UCSD-AML1 (cell line): ENCODE measurements at regions not wholly inside any gene's neighbourhood (a gene's known extent, or its start where the extent isn't known, plus 50 kb on each side); places are given as distances from the start of the nearest gene placed in this dataset.
"Not testable (repeated sequence)": the region's sequence is repeated elsewhere in the genome, so short reads cannot be mapped to it uniquely, and the experiment has no call there.

Experiments
- DNase-seq: peaks from one replicate; lab custom pipeline; 2025; ENCODE audit not compliant: unreplicated experiment; lab: John Stamatoyannopoulos, UW

DNA sequence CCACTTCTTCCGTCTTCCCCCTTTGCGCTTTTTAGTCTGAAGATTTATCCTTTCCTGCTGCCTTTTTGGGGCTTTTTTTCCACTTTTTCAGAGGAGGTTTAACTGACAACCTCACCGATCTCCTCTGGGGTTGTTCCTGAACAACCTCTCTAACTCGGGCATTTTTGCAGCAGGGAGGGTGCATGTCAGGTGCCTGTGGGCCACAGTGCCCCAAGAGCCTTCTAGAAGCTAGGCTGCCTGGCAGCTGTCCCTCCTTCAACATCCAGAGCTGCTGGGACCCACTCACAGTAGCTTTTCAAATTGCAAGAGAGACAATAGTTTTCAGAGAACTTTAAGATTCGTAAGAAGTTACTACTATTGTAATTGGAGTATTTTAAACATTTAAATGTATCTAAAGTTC lies 1112.4 kb upstream of the CNTN5 start:
- no peak for DNase-seq

DNA sequence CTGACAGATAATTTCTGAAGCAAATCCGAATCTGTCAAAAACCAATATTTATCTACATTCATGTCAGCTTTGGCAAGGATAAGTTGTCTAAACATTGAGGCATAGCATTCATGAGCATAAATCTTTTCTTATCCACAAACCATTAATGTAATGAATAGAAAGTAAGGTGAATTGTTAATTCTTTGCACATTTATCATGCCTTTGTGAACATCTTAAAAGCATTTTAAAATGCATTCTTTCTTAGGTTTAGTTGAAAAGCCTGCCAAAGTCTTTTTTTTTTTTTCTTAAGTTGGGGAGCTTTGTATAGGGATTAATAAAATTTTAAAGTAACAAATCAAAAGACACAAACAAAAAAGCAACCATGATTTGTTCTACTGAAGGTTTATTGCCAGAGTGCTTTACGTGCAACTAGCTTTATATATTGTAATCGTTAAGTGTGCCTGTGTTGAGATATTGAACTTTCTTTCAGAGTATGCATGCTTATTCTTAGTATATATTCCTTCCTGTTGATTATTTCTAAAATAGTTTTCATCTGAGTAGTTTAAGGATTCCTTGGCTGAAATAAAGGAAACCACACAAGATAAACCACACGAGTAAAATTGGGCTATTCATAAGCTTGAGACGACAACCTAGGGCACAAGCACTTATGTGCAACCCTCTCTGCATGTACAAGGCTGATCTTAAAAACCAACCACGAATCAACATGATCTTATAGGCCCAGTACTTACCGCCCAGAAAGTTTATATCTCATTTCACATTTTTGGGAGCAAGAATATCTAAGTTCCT lies 1110.9 kb upstream of the CNTN5 start:
- DNase-seq: no peak

DNA sequence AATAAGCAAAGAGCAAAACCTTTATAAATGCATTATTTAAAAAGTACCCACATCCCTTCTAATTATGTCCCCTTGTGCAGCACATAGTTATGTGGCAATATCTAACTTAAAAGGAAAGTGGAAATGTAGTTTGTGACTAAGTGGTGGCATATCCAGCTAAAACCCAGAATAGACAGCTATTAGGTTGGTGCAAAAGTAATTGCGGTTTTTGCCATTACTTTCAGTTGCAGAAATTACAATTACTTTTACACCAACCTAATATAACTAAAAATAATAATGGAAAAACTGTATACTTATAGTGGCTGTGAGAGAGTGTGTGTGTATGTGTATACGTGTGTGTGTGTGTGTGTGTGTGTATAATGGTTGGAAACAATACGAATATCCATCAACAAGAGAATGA lies 1108.1 kb upstream of the CNTN5 start:
- DNase-seq: no peak

DNA sequence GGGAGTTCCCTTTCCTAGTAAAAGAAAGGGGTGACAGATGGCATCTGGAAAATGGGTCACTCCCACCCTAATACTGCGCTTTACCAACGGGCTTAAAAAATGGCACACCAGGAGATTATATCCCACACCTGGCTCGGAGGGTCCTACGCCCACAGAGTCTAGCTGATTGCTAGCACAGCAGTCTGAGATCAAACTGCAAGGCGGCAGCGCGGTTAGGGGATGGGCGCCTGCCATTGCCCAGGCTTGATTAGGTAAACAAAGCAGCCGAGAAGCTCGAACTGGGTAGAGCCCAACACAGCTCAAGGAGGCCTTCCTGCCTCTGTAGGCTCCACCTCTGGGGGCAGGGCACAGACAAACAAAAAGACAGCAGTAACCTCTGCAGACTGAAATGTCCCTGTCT lies 1097.8 kb upstream of the CNTN5 start:
- not testable (repeated sequence) for DNase-seq

DNA sequence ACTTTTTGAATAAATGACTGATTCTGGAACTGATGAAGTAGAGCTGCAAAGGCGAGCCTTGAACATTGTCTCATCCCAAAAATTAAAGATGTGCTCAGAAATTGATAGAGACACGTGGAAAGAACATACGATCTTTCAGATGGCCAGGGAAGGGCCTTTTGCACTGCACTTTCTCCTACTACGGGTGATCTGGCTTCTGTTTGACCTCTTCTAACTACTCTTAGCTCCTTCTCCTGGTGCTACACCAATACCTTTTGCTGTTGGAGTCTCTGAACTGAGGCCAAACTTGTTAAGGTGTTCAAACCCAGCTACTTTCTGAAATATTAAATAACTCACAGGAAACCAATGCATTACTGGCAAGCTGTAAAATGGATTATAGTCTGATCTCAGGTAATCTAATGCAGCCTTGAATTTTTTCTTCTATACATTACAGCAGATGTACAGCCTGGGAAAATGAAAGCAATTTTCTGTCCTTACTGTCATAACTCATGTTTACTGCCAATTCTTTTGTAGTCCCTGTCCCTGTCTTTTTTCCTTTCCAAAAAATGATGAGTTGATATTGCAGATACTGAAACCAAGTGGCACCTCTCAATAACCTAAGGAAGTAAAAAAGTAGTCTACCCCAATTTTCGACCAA lies 1086.1 kb upstream of the CNTN5 start:
- no peak for DNase-seq

DNA sequence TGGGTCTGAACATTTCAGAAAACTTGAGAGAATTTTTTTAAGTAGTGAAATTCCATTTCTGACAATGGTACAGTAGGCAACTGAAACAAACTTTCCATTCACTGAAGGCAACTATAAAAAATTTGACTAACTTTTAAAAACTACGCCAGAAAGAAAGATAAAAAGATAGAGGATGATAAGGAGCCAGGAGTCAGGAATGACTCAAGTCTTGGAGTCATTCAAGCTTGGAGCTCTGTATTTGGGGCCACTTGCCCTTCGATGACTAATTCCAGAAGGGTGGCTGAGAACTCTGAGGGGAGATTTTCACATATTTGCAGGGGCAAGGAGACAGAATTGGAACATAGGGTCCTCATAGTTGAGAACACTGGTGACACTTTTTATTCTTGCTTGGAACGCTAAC lies 1083.2 kb upstream of the CNTN5 start:
- no peak for DNase-seq

DNA sequence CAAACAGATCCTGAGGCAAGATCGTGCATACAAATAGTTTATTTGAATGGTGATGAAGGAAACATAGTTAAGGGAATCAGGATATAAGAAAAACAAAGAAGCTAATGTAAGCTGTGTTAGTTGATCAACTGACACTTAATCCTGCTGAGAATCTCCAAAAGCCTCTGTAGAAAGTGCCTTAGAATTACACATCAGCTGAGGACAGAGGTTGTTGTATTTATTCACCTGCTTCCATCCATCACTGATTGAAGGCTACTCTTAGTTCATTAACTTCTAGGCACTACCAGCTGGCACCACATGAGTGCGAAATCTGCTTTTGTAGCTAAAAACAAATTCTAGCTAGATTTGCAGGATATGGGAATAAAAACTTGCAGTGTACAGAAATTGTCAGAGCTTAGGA lies 1082.0 kb upstream of the CNTN5 start:
- no peak for DNase-seq

DNA sequence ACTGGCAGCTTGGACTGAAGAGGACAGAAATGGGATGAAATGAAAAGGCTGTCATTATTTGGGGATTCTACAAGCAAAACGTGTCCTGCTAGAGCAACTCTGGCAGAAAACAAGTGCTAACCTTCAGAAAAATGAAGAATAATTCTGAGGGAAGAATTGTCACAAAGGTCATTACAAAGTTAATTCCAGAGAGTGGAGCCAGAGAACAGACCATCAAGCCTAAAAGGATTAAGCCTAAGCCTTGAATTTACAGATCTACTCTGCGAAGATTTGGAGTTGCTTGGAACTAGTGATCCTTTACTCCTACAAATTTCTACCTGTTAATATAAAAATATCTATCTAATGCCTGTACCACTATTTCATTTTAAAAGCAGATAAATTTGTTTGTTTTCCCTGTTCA lies 1077.3 kb upstream of the CNTN5 start:
- DNase-seq: no peak

DNA sequence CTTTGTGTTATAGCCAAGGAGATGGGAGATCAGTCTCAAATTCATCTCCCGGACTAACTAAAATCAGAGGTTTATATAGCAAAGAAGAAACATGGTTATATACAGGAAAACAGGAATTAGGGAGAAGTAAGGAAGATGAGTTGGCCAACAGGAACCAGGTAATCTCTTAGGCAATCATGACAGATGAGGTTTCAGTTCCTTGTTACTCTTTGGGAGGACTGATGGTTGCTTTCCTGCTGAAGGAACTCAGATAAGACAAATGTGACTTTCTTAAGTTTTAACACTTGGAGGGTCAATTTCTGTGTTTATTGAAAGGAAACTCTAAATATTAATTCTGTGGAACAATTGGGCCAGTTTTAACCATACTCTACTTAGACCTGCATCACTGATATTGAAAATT lies 1072.0 kb upstream of the CNTN5 start:
- DNase-seq: no peak

DNA sequence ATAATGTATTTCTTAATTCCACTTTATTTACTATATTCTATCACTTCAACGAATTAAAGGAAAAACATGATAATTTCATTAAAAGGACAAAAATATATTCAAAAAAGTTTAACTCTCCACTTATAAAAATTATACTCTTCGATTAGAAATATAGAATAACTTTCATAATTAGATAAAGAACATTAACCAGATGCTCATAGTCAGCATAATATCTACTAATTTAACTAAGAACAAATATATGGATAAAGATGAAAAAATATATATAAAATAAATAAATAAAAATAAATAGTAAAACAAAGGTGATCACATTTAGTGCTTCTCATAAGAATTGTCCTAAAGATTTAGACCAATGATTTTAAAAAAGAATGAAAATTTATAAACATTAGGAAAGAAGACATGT lies 1065.2 kb upstream of the CNTN5 start:
- no peak for DNase-seq

DNA sequence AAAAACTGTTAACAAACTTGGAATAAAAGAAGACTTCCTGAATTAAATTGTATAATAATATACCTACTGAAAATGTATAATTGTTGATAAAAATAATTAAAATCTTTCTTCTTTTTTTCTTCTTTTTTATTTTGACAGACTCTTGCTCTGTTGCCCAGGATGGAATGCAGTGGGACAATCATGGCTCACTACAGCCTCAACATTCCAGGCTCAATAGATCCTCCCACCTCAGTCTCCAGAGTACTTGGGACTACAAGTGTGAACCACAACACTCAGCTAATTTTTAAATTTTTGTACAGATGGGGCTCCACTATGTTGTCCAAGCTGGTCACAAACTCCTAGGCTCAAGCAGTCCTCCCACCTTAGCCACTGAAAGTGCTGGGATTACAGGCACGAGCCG lies 1063.8 kb upstream of the CNTN5 start:
- no peak for DNase-seq

DNA sequence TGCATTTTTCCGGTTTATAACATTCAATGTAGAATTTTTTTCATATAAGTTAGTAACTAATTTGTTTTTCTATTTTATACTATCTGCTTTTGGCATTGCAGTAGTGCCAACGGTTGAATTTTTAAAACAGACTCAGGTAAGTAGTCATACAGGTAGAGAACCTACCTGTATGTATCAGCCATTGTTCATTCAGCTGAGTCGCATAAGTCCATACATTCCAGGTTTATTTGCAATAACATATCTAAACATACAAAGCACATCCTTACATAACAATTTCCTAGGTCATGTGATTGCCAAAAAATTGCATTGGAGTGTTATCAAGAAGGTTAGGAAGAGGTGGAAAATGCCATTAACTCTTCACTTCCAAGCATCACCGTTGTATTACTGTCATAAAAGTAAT lies 1059.3 kb upstream of the CNTN5 start:
- DNase-seq: no peak

DNA sequence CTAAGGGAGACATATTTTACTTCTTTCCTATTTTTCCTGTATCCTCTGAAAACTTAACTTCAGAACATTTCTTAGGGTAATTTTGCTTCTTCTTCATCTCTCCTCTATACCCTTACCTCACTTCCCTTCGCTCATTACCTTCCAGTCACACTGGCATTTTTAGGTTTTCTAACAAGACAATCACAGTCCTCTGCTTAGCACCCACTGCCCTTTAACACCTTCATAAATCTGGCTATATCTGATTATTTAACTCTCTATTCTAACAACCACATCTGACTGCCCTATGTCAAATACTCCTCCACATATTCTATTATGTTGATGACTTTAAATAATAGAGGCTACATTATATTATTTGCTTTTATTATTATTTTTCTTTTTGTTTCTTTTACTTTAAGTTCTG lies 1058.0 kb upstream of the CNTN5 start:
- DNase-seq: no peak

DNA sequence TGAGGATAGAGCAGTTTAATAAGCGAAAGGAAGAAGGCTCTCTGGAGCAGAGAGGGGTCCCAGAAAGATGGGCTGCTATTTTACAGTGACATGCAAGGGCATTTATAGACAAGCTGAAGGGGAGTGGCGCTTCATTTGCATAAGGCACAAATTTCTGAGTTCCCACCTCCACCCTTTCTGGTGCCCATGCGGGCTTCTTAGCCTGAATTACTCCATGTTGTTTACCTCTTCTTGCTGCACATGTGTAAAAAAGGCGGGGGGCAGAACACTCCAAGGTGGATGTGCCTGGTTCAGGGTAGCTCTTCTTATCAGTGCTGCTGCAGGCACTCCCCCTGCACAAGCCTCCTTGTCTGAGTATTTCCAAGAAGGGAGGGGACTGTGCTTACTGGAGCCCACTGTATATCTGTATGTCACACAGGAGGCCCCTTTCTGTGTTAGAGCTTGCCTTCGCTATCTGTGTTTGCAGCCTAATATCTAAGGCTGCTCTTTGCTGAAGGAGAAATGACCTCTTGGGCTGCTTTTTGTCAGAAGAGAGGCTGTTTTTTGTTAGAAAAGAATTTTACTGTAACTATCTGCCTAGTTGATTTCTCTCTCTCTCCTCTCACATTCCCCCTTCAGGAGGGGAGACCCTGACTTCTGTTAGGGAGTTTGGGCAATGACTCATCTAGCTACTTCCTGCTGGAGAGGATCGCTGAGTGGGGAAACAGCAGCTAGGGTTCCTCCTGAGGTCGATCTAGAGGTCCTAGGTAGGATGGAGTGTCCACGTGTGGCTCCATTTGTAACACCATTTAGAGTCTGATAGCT lies 1057.0 kb upstream of the CNTN5 start:
- no peak for DNase-seq

DNA sequence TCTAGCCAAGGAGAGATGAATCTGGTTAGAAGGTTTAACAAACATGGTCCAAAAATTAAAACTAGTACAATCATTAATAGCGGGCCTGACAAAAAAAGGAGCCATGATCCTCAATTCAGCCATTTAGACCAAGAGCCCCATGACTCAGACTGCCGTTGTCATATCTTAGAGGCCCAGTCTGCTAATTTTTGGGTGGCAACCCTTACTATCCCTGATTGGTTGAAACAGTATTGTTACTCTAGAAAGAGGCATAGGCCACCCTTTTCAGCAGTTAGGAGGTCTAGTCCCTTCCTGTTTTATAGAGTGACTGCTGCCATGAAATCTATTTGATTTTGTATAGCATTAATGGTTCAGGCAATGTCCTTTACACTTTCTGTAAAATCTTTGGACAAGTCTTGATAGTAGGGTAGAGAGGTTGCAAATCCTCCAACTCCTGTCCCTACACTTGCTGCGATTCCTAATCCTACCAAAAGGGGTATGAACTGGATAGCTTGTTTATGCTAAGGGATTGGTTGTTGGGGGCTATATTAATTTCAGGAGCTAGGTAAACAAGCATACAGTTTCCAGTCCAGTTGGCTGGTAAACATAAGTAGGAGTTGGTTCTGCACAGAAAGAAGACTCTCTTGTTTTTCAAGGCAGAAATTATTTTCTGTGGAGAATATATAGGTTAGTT lies 1056.3 kb upstream of the CNTN5 start:
- DNase-seq: no peak

DNA sequence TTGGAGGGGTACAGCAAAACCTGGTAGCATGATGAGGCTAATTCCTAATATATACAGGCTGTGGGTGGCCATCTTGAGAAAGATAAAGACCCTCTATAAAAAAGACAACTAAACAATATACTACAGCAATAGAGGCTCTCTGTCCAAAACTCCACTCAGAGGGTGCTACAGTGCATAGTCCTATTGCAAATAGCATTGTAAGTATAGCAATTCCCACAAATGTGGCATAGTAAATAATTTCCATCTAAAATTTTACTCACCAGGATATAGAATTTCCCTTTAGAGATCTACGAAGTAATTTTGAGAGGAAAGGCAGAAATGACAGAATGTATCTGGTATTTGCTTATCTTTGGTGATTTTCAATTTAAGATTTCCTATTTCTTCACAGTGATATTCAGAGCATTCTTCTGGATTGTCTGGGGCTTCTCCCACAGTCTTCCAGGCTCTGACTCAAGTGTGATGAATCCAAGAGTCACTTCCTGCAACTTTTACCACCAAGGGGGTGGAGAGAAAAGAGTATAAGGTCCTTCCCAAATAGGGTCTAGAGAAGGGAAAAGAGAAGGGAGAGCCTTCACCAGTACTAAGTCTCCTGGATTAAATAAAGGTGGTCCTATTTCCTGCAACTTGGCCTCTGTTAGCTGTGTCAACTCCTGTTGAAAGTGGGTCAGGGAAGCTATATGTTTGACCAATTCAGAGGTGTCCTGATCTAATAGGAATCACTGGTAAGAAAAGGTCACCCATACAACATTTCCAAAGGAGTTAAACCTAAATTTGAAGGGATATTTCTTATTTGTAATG lies 1054.7 kb upstream of the CNTN5 start:
- DNase-seq: no peak

DNA sequence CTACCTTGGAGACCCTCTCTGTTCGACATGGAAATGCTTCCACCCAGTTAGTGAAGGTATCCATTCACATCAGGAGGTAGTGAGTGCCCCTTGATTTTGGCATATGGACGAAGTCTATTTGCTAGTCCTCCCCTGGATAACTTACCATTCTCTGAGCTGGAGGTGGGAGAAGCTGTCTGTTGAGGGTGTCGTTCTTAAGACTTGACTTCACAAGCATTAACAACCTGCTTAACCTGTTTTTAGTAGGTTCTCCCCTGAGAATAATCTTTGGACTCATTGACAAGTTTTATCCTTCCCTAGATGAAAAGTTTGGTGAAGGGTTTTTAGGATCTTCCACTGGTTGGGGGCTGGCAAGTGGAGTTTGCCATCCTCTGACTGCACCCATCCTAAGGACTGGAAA lies 1053.8 kb upstream of the CNTN5 start:
- no peak for DNase-seq

DNA sequence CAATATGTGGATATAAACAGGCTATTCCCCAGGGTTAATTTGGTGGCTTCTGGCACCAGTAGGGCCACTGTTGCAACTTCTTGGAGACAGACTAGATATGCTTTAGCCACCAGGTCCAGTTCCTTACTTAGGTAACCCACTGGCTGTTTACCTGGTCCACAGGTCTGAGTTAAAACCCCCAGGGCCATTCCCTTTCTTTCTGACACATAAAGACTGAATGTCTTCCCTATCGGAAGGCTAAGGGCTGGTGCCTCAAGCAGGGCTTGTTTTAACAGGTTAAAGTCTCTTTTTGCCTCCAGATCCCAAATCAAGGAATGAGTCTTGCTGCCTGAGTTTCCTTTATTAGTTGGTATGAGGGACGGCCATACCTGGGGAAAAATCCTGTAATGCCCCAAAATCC lies 1052.7 kb upstream of the CNTN5 start:
- no peak for DNase-seq

DNA sequence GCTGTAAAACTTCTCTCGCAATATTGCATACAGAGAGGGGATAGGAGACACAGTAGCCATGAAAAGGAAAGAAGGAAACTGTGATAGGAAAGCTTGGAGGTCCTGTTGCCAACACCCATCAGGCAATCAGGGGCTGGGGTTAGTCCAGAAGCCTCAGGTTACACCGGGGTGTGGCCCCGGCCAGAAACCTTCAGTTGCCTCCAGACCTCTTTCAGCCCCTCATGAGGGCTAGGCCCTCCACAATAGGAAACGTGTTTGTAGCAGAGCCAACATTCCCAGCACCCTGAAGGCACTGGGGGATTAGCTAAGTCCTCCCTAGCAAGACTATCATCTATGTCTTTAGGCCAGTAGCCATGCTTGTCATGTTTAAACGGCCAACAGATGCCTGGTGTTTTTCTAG lies 1048.0 kb upstream of the CNTN5 start:
- no peak for DNase-seq

DNA sequence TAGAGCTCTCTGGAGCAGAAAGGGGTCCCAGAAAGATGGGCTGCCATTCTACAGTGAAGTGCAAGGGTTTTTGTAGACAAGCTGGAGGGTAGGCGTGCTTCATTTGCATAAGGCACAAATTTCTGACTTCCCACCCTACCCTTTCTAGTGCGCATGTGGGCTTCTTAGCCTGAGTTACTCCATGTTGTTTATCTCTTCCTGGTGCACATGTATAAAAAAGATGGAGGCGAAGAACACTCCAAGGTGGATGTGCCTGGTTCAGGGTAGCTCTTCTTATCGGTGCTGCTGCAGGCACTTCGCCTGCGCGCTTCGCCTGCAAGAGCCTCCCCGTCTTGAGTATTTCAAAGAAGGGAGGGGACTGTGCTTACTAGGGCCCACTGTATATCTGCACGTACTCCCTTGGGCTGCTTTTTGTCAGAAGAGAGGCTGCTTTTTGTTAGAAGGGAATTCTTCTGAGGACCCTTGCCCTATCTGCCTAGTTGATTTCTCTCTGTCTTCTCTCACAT lies 1047.3 kb upstream of the CNTN5 start:
- no peak for DNase-seq
